ENCODE measurements at regions not wholly inside any gene's neighbourhood (a gene's known extent, or its start where the extent isn't known, plus 50 kb on each side); places are given as distances from the start of the nearest gene placed in this dataset.

- no peaks in the 10 kb centered on the region for H3K9me3 ChIP-seq (ENCODE audit: severe bottlenecking)
- peak; percentile 44; the same call in 1 of the 3 replicates for ATAC-seq (ENCODE audit: low read depth)
Measured at GRCh38 chr11:109241988-109242536, 179.9 kb upstream of the C11orf87 start.

GRCh38 chr11:109247071-109247470, 174.9 kb upstream of the C11orf87 start:
- no peak for DNase-seq (ENCODE audit: low spot score)
- no peak overlapping the region for H3K4me3 ChIP-seq (ENCODE audit: severe bottlenecking)
- no peaks in the 10 kb centered on the region for H3K36me3 ChIP-seq (ENCODE audit: low read depth)
- ATAC-seq (ENCODE audit: low read depth), result peak; percentile 91
- no peaks in the 10 kb centered on the region for H3K9me3 ChIP-seq (ENCODE audit: severe bottlenecking)
- no peaks in the 10 kb centered on the region for H3K27me3 ChIP-seq (ENCODE audit: insufficient read depth, poor library complexity, severe bottlenecking)
- H3K4me1 ChIP-seq (ENCODE audit: insufficient read depth, poor library complexity, severe bottlenecking), result no peaks in the 10 kb centered on the region
- no peak for TF ChIP-seq CTCF (IDR thresholded peaks at IDR 0.05; ENCODE audit: poor library complexity, severe bottlenecking)
- H3K27ac ChIP-seq (ENCODE audit: poor library complexity, severe bottlenecking), result no peak overlapping the region

More at GRCh38 chr11:109241988-109242536, 179.9 kb upstream of the C11orf87 start:
- H3K36me3 ChIP-seq (ENCODE audit: low read depth), result no peaks in the 10 kb centered on the region
- no peak for TF ChIP-seq CTCF (IDR thresholded peaks at IDR 0.05; ENCODE audit: poor library complexity, severe bottlenecking)
- no peak overlapping the region for H3K27ac ChIP-seq (ENCODE audit: poor library complexity, severe bottlenecking)
- no peaks in the 10 kb centered on the region for H3K4me1 ChIP-seq (ENCODE audit: insufficient read depth, poor library complexity, severe bottlenecking)
- H3K4me3 ChIP-seq (ENCODE audit: severe bottlenecking), result no peak overlapping the region
- DNase-seq (ENCODE audit: low spot score), result no peak
- H3K27me3 ChIP-seq (ENCODE audit: insufficient read depth, poor library complexity, severe bottlenecking), result no peaks in the 10 kb centered on the region

GRCh38 chr11:109249597-109249996, 172.4 kb upstream of the C11orf87 start:
- DNase-seq (ENCODE audit: low spot score) (no peak), ATAC-seq (ENCODE audit: low read depth) (no peak)
- Histone ChIP-seq H3K27me3 (ENCODE audit: insufficient read depth, poor library complexity, severe bottlenecking) (no peaks in the 10 kb centered on the region), H3K27ac (ENCODE audit: poor library complexity, severe bottlenecking) (no peak overlapping the region), H3K4me3 (ENCODE audit: severe bottlenecking) (no peak overlapping the region), H3K9me3 (ENCODE audit: severe bottlenecking) (no peaks in the 10 kb centered on the region), H3K4me1 (ENCODE audit: insufficient read depth, poor library complexity, severe bottlenecking) (no peaks in the 10 kb centered on the region), H3K36me3 (ENCODE audit: low read depth) (no peaks in the 10 kb centered on the region)
- TF ChIP-seq CTCF (IDR thresholded peaks at IDR 0.05; ENCODE audit: poor library complexity, severe bottlenecking), result no peak

- DNase-seq (ENCODE audit: low spot score) (no peak), ATAC-seq (ENCODE audit: low read depth) (no peak)
- TF ChIP-seq CTCF (IDR thresholded peaks at IDR 0.05; ENCODE audit: poor library complexity, severe bottlenecking), result no peak
- no peaks in the 10 kb centered on the region for H3K36me3 ChIP-seq (ENCODE audit: low read depth)
- H3K4me3 ChIP-seq (ENCODE audit: severe bottlenecking), result no peak overlapping the region
- H3K27me3 ChIP-seq (ENCODE audit: insufficient read depth, poor library complexity, severe bottlenecking), result no peaks in the 10 kb centered on the region
- no peaks in the 10 kb centered on the region for H3K4me1 ChIP-seq (ENCODE audit: insufficient read depth, poor library complexity, severe bottlenecking)
- no peaks in the 10 kb centered on the region for H3K9me3 ChIP-seq (ENCODE audit: severe bottlenecking)
- H3K27ac ChIP-seq (ENCODE audit: poor library complexity, severe bottlenecking), result no peak overlapping the region
Measured at GRCh38 chr11:109251230-109251629, 170.8 kb upstream of the C11orf87 start.

GRCh38 chr11:109264128-109264527, 157.9 kb upstream of the C11orf87 start:
- Histone ChIP-seq H3K27me3 (ENCODE audit: insufficient read depth, poor library complexity, severe bottlenecking) (no peaks in the 10 kb centered on the region), H3K9me3 (ENCODE audit: severe bottlenecking) (peaks cover 3% of the 10 kb centered on the region), H3K4me1 (ENCODE audit: insufficient read depth, poor library complexity, severe bottlenecking) (no peaks in the 10 kb centered on the region), H3K27ac (ENCODE audit: poor library complexity, severe bottlenecking) (no peak overlapping the region), H3K4me3 (ENCODE audit: severe bottlenecking) (no peak overlapping the region), H3K36me3 (ENCODE audit: low read depth) (no peaks in the 10 kb centered on the region)
- ATAC-seq (ENCODE audit: low read depth) (no peak), DNase-seq (ENCODE audit: low spot score) (no peak)
- no peak for TF ChIP-seq CTCF (IDR thresholded peaks at IDR 0.05; ENCODE audit: poor library complexity, severe bottlenecking)
